Subcutaneous abdominal adipose tissue (tissue), 5 donors: ENCODE measurements at regions not wholly inside any gene's neighbourhood (a gene's known extent, or its start where the extent isn't known, plus 50 kb on each side); places are given as distances from the start of the nearest gene placed in this dataset.

Experiments used
- H3K27ac ChIP-seq: one replicate; pipeline ENCODE4 v1.7.0; 2013; ENCODE audit warnings: low read depth, mild to moderate bottlenecking, inconsistent platforms, low read length, moderate library complexity
- H3K27me3 ChIP-seq, 5 donors: one replicate each; pipeline ENCODE4 v1.7.0; 2013; ENCODE audit warnings: low read length in 5 of 5, inconsistent platforms in 1 of 5; ENCODE audit not compliant: control insufficient read depth in 5 of 5, insufficient read depth in 4 of 5
- H3K36me3 ChIP-seq, 5 donors: one replicate each; pipeline ENCODE4 v1.7.0; 2013; ENCODE audit warnings: low read length in 5 of 5; ENCODE audit not compliant: control insufficient read depth in 5 of 5, insufficient read depth in 5 of 5
- H3K4me1 ChIP-seq, 5 donors: one replicate each; pipeline ENCODE4 v1.7.0; 2013; ENCODE audit warnings: low read length in 5 of 5, mild to moderate bottlenecking in 3 of 5, moderate library complexity in 1 of 5; ENCODE audit not compliant: control insufficient read depth in 5 of 5, insufficient read depth in 5 of 5
- H3K4me3 ChIP-seq, 5 donors: one replicate each; pipeline ENCODE4 v1.7.0; 2013; ENCODE audit warnings: low read length in 5 of 5, low read depth in 1 of 5
- H3K9ac ChIP-seq, 5 donors: one replicate each; pipeline ENCODE4 v1.7.0; 2013; ENCODE audit warnings: low read length in 5 of 5, mild to moderate bottlenecking in 4 of 5, moderate library complexity in 3 of 5
- H3K9me3 ChIP-seq, 5 donors: one replicate each; pipeline ENCODE4 v1.7.0; 2013; ENCODE audit warnings: low read length in 5 of 5; ENCODE audit not compliant: control insufficient read depth in 5 of 5
- donor health status: healthy.
- donor health status: healthy.
- donor health status: healthy.
- donor health status: healthy.
- donor health status: healthy.

- Histone ChIP-seq H3K4me3 (no peak overlapping the region), H3K9ac (no peak overlapping the region), H3K27ac (no peak overlapping the region), H3K9me3 (no peaks in the 10 kb centered on the region), H3K36me3 (no peaks in the 10 kb centered on the region), H3K4me1 (no peaks in the 10 kb centered on the region), H3K27me3 (no peaks in the 10 kb centered on the region)
These were observed 105.3 kb downstream of the SLC6A15 start for GRCh38 chr12:84807249-84807648.

DNA sequence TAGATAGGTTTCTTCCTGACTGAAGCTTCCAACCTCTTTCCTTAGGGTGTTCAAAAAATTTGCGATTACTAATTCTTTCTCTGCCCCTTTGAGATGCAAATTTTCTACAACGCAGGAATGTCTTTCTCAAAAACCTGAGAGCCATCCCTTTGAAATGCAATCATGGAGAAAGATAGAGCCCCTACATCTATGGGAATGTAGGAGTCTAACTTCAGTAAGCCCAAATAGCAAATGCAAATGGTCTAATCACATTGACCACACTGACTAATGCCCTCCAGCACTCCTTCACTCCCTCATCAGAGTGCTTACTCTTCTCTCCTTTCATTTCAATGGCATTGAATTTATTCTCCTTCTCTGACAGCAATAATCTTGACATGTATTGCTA, 107.1 kb downstream of the SLC6A15 start:
- Histone ChIP-seq H3K4me1 (no peaks in the 10 kb centered on the region), H3K9ac (no peak overlapping the region), H3K4me3 (no peak overlapping the region), H3K36me3 (no peaks in the 10 kb centered on the region), H3K27me3 (no peaks in the 10 kb centered on the region), H3K27ac (no peak overlapping the region), H3K9me3 (no peaks in the 10 kb centered on the region)

DNA sequence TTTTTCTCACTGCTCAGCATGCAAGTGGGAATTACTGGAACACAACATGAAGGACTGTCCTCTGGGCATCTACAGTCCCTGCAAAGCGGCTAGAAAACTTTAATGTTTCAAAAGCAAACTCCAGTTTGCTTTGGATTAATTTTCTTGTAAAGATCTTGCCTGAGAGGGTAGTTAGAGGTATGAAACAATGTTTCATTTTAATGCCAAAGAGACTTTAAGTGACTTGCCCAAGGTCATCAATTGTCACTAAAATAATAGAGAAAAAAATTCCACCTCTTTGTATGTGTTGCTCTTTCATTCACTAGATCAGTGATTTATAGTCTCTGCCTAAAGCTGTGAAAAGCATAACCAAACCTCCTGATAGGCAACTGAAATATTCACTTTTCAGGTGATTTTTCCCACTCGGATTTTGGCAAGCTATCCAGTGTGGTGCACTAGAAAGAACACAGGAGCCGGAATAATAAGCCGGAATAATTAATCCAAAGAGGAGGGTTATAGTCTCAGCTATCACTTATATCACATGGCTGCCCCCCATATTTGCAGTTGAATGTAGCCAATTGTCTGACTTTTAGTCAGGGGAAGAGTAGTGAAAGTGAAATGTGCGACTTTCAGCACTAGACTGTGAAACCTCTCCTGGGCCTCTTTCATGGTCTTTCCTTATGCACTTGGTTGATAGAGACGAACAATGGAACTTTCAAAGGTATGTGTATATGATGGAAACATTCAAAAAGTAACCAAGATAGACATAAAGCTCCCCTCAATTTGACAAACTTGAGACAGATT, 107.7 kb downstream of the SLC6A15 start:
- Histone ChIP-seq H3K4me1 (no peaks in the 10 kb centered on the region), H3K9me3 (no peaks in the 10 kb centered on the region), H3K4me3 (no peak overlapping the region), H3K36me3 (no peaks in the 10 kb centered on the region), H3K27ac (no peak overlapping the region), H3K27me3 (no peaks in the 10 kb centered on the region), H3K9ac (no peak overlapping the region)

GRCh38 chr12:84803661-84804060, 108.9 kb downstream of the SLC6A15 start:
- Histone ChIP-seq H3K9ac (no peak overlapping the region), H3K27me3 (no peaks in the 10 kb centered on the region), H3K36me3 (no peaks in the 10 kb centered on the region), H3K4me1 (no peaks in the 10 kb centered on the region), H3K9me3 (no peaks in the 10 kb centered on the region), H3K4me3 (no peak overlapping the region), H3K27ac (no peak overlapping the region)

- no peaks in the 10 kb centered on the region for H3K9me3 ChIP-seq
- H3K27ac ChIP-seq, result no peak overlapping the region
- no peaks in the 10 kb centered on the region for H3K27me3 ChIP-seq
- no peaks in the 10 kb centered on the region for H3K4me1 ChIP-seq
- no peaks in the 10 kb centered on the region for H3K36me3 ChIP-seq
- H3K4me3 ChIP-seq, result no peak overlapping the region
- no peak overlapping the region for H3K9ac ChIP-seq
These were observed 110.4 kb downstream of the SLC6A15 start for GRCh38 chr12:84802161-84802560.

- Histone ChIP-seq H3K36me3 (no peaks in the 10 kb centered on the region), H3K27ac (no peak overlapping the region), H3K4me1 (no peaks in the 10 kb centered on the region), H3K9ac (no peak overlapping the region), H3K4me3 (no peak overlapping the region), H3K27me3 (no peaks in the 10 kb centered on the region), H3K9me3 (no peaks in the 10 kb centered on the region)
These were observed 118.8 kb downstream of the SLC6A15 start for GRCh38 chr12:84793558-84794367.

DNA sequence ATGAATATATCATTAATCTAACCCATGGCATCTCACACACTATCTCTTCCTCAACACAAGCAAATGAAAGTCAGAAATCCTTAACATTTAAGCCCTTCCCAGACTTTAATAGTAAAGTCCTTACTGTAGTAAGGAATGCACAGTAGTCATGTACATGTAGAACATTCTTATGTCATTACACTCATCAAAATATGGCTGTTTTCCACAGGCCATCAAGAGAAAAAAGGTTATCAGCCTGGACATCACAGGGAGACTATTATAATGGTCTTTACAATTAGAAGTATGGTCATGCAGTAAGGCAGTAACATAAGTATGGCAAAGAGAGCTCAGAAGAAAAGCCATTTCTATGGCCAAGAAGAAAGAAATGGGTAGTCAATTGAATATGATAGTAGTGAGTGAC, 121.2 kb downstream of the SLC6A15 start:
- H3K4me1 ChIP-seq, result no peaks in the 10 kb centered on the region
- H3K36me3 ChIP-seq, result no peaks in the 10 kb centered on the region
- no peaks in the 10 kb centered on the region for H3K27me3 ChIP-seq
- H3K9me3 ChIP-seq, result no peaks in the 10 kb centered on the region
- no peak overlapping the region for H3K9ac ChIP-seq
- H3K4me3 ChIP-seq, result no peak overlapping the region
- H3K27ac ChIP-seq, result no peak overlapping the region

GRCh38 chr12:84789184-84789583, 123.4 kb downstream of the SLC6A15 start:
- Histone ChIP-seq H3K27me3 (no peaks in the 10 kb centered on the region), H3K9me3 (no peaks in the 10 kb centered on the region), H3K9ac (no peak overlapping the region), H3K4me1 (no peaks in the 10 kb centered on the region), H3K36me3 (no peaks in the 10 kb centered on the region), H3K27ac (no peak overlapping the region), H3K4me3 (no peak overlapping the region)

DNA sequence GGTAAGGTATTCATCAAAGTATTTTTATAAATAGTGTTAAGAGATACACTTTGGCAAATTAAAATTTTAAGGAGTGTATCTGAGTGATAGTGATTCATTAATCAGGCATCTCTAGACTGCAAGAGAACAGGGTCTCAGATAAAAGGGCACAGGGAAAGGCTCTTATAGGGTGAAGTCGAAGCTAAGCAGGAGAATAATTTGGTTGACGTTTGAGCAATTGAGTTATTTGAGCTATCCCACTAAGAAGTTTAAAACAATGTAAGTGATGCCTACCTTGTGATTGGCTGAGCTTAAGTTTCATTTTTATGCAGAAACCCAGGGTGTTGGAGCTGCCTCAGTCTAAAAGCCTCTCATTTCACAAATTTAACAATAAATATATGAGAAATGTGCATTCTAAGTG, 125.3 kb downstream of the SLC6A15 start:
- no peak overlapping the region for H3K9ac ChIP-seq
- no peaks in the 10 kb centered on the region for H3K4me1 ChIP-seq
- H3K27me3 ChIP-seq, result no peaks in the 10 kb centered on the region
- no peak overlapping the region for H3K27ac ChIP-seq
- H3K9me3 ChIP-seq, result no peaks in the 10 kb centered on the region
- no peaks in the 10 kb centered on the region for H3K36me3 ChIP-seq
- H3K4me3 ChIP-seq, result no peak overlapping the region

DNA sequence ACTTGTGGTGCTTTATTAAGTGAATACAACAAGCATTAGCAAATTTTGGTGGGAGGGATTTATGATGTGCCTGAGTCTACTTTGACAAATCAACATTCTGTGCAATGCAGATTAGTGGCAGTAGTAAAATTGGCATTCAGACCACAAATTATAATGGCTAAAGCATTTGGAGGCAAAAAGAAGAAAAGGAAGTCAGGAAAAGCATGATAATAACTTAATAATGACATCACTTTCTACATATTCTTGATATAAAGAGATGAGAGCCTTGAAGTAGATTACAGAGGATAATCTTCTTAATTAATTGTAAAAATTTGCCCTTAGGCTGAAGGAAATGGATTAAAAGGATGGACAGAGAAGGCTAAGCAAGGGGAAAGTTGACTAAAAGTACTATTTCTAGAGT, 126.0 kb downstream of the SLC6A15 start:
- Histone ChIP-seq H3K36me3 (no peaks in the 10 kb centered on the region), H3K4me1 (no peaks in the 10 kb centered on the region), H3K27me3 (no peaks in the 10 kb centered on the region), H3K4me3 (no peak overlapping the region), H3K9me3 (no peaks in the 10 kb centered on the region), H3K9ac (no peak overlapping the region), H3K27ac (no peak overlapping the region)
